Right kidney (tissue), 1 donor: ENCODE measurements at regions not wholly inside any gene's neighbourhood (a gene's known extent, or its start where the extent isn't known, plus 50 kb on each side); places are given as distances from the start of the nearest gene placed in this dataset.

Experiments used
- DNase-seq: peaks from one replicate; pipeline ENCODE4 v3.0.0-alpha.2; 2016

- DNase-seq, result no peak
These were observed 305.3 kb downstream of the PTPRU start for GRCh38 chr1:29541631-29542030.

GRCh38 chr1:29540801-29541357 lies 304.6 kb downstream of the PTPRU start:
- DNase-seq, result no peak

GRCh38 chr1:29539971-29540370 lies 303.6 kb downstream of the PTPRU start:
- DNase-seq, result no peak

GRCh38 chr1:29538586-29538985 lies 302.3 kb downstream of the PTPRU start:
- no peak for DNase-seq

GRCh38 chr1:29532751-29533150 lies 296.4 kb downstream of the PTPRU start:
- no peak for DNase-seq

- no peak for DNase-seq
These were observed 296.0 kb downstream of the PTPRU start for GRCh38 chr1:29532285-29532684.

GRCh38 chr1:29531596-29531995 lies 295.3 kb downstream of the PTPRU start:
- DNase-seq, result no peak

GRCh38 chr1:29529677-29530278 lies 293.5 kb downstream of the PTPRU start:
- DNase-seq, result no peak

- DNase-seq, result no peak
These were observed 291.1 kb downstream of the PTPRU start for GRCh38 chr1:29527314-29528004.

- no peak for DNase-seq
These were observed 289.6 kb downstream of the PTPRU start for GRCh38 chr1:29525941-29526340.

GRCh38 chr1:29524285-29525065 lies 288.2 kb downstream of the PTPRU start:
- no peak for DNase-seq

GRCh38 chr1:29523576-29523975 lies 287.3 kb downstream of the PTPRU start:
- DNase-seq, result no peak

- DNase-seq, result no peak
These were observed 286.8 kb downstream of the PTPRU start for GRCh38 chr1:29523136-29523535.

GRCh38 chr1:29521811-29522580 lies 285.7 kb downstream of the PTPRU start:
- no peak for DNase-seq

GRCh38 chr1:29521438-29521715 lies 285.1 kb downstream of the PTPRU start:
- DNase-seq, result no peak

- DNase-seq, result no peak
These were observed 284.5 kb downstream of the PTPRU start for GRCh38 chr1:29520571-29521437.

GRCh38 chr1:29519788-29520110 lies 283.4 kb downstream of the PTPRU start:
- DNase-seq, result no peak

- no peak for DNase-seq
These were observed 282.9 kb downstream of the PTPRU start for GRCh38 chr1:29519108-29519787.

GRCh38 chr1:29518183-29518835 lies 282.0 kb downstream of the PTPRU start:
- no peak for DNase-seq

- DNase-seq, result no peak
These were observed 281.1 kb downstream of the PTPRU start for GRCh38 chr1:29517251-29518086.
